ENCODE measurements at regions not wholly inside any gene's neighbourhood (a gene's known extent, or its start where the extent isn't known, plus 50 kb on each side); places are given as distances from the start of the nearest gene placed in this dataset.
"Not testable (repeated sequence)": the region's sequence is repeated elsewhere in the genome, so short reads cannot be mapped to it uniquely, and the experiment has no call there.

- Histone ChIP-seq H3K9me2 (ENCODE audit: insufficient read depth, low read length) (no peaks in the 10 kb centered on the region), H3K79me2 (replicated peaks; ENCODE audit: insufficient read depth, low read length) (no peaks in the 10 kb centered on the region), H4K20me1 (ENCODE audit: insufficient read depth) (no peaks in the 10 kb centered on the region), H3K9ac (ENCODE audit: low read length) (no peak overlapping the region), H3K36me3 (ENCODE audit: insufficient read depth, low read length) (no peaks in the 10 kb centered on the region), H3K4me3 (ENCODE audit: low read length) (no peak overlapping the region), H3K27me3 (ENCODE audit: insufficient read depth, low read depth, low read length) (no peaks in the 10 kb centered on the region), H2AFZ (ENCODE audit: low read depth, low read length) (no peak overlapping the region), H3K4me2 (ENCODE audit: low read length) (no peak overlapping the region), H3K9me3 (ENCODE audit: low read length) (no peaks in the 10 kb centered on the region), H3F3A (ENCODE audit: insufficient read depth, low read length, poor library complexity, severe bottlenecking) (no peaks in the 10 kb centered on the region), H3K27ac (ENCODE audit: low read length) (no peak overlapping the region)
- no peak for TF ChIP-seq POLR2AphosphoS5 (IDR thresholded peaks at IDR 0.05)
- TF ChIP-seq TAF1 (IDR thresholded peaks at IDR 0.05; ENCODE audit: low read depth), result no peak
- no peak for TF ChIP-seq MXI1 (conservative IDR thresholded peaks at IDR 0.05; ENCODE audit: poor library complexity, severe bottlenecking)
- no peak for TF ChIP-seq RAD21 (conservative IDR thresholded peaks at IDR 0.05)
- no peak for TF ChIP-seq EZH2 (IDR thresholded peaks at IDR 0.05; ENCODE audit: borderline replicate concordance, insufficient read depth, low read length, poor library complexity, severe bottlenecking)
- TF ChIP-seq SMC3 (conservative IDR thresholded peaks at IDR 0.05; ENCODE audit: poor library complexity), result no peak
- TF ChIP-seq REST (IDR thresholded peaks at IDR 0.05; ENCODE audit: borderline replicate concordance), result no peak
- TF ChIP-seq EP300 (conservative IDR thresholded peaks at IDR 0.05; ENCODE audit: poor library complexity, severe bottlenecking), result no peak
- TF ChIP-seq CTCF (IDR thresholded peaks at IDR 0.05; ENCODE audit: poor library complexity, severe bottlenecking), result no peak
These were observed 348.0 kb upstream of the JARID2 start for GRCh38 chr6:14897831-14898230.

DNA sequence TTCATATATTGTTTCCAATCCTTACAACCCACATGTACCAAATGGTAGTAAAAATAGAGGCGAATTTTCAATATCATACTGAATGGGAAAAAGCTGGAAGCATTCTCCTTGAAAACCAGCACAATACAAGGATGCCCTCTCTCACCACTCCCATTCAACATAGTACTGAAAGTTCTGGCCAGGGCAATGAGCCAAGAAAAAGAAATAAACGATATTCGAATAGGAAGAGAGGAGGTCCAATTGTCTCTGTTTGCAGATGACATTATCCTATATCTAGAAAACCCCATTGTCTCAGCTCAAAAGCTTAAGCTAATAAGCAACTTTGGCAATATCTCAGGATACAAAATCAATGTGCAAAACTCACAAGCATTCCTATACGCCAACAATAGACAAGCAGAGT lies 346.4 kb upstream of the JARID2 start:
- H2AFZ ChIP-seq (ENCODE audit: low read depth, low read length); H3K36me3 ChIP-seq (ENCODE audit: insufficient read depth, low read length); H3K9ac ChIP-seq (ENCODE audit: low read length); H3K27ac ChIP-seq (ENCODE audit: low read length); H3K27me3 ChIP-seq (ENCODE audit: insufficient read depth, low read depth, low read length); H3F3A ChIP-seq (ENCODE audit: insufficient read depth, low read length, poor library complexity, severe bottlenecking); H3K9me3 ChIP-seq (ENCODE audit: low read length); H4K20me1 ChIP-seq (ENCODE audit: insufficient read depth); H3K4me3 ChIP-seq (ENCODE audit: low read length); H3K79me2 ChIP-seq (replicated peaks; ENCODE audit: insufficient read depth, low read length); H3K4me2 ChIP-seq (ENCODE audit: low read length); H3K9me2 ChIP-seq (ENCODE audit: insufficient read depth, low read length): not testable (repeated sequence)

- no peak overlapping the region for H2AFZ ChIP-seq (ENCODE audit: low read depth, low read length)
- TF ChIP-seq POLR2AphosphoS5 (IDR thresholded peaks at IDR 0.05) (no peak), EZH2 (IDR thresholded peaks at IDR 0.05; ENCODE audit: borderline replicate concordance, insufficient read depth, low read length, poor library complexity, severe bottlenecking) (no peak), MXI1 (conservative IDR thresholded peaks at IDR 0.05; ENCODE audit: poor library complexity, severe bottlenecking) (no peak)
- no peaks in the 10 kb centered on the region for H3K79me2 ChIP-seq (replicated peaks; ENCODE audit: insufficient read depth, low read length)
- no peaks in the 10 kb centered on the region for H4K20me1 ChIP-seq (ENCODE audit: insufficient read depth)
- no peak overlapping the region for H3K4me2 ChIP-seq (ENCODE audit: low read length)
- H3K27me3 ChIP-seq (ENCODE audit: insufficient read depth, low read depth, low read length), result no peaks in the 10 kb centered on the region
- H3F3A ChIP-seq (ENCODE audit: insufficient read depth, low read length, poor library complexity, severe bottlenecking), result no peaks in the 10 kb centered on the region
- H3K36me3 ChIP-seq (ENCODE audit: insufficient read depth, low read length), result no peaks in the 10 kb centered on the region
- peaks cover 3% of the 10 kb centered on the region for H3K9me3 ChIP-seq (ENCODE audit: low read length)
- no peak overlapping the region for H3K9ac ChIP-seq (ENCODE audit: low read length)
- no peak overlapping the region for H3K27ac ChIP-seq (ENCODE audit: low read length)
- H3K4me3 ChIP-seq (ENCODE audit: low read length), result no peak overlapping the region
- H3K9me2 ChIP-seq (ENCODE audit: insufficient read depth, low read length), result no peaks in the 10 kb centered on the region
These were observed 344.9 kb upstream of the JARID2 start for GRCh38 chr6:14900919-14901318.
